ENCODE measurements at regions not wholly inside any gene's neighbourhood (a gene's known extent, or its start where the extent isn't known, plus 50 kb on each side); places are given as distances from the start of the nearest gene placed in this dataset.
A peak's percentile ranks its signal among the peaks of the same experiment; 100 is the strongest.

- Mint-ChIP-seq H3K9me3 (no peaks in the 10 kb centered on the region), H3K36me3 (ENCODE audit: insufficient read depth in 2 of 2) (no peaks in the 10 kb centered on the region), H3K27me3 (ENCODE audit: low read depth) (no peaks in the 10 kb centered on the region), H3K4me3 (no peak overlapping the region), H3K27ac (no peak overlapping the region), H3K4me1 (ENCODE audit: low read depth) (no peaks in the 10 kb centered on the region)
- no peak for ATAC-seq (replicated peaks in 1 of 2)
- DNase-seq = no peak
Observed at GRCh38 chr18:78666666-78667335, 312.8 kb upstream of the SALL3 start.

DNA sequence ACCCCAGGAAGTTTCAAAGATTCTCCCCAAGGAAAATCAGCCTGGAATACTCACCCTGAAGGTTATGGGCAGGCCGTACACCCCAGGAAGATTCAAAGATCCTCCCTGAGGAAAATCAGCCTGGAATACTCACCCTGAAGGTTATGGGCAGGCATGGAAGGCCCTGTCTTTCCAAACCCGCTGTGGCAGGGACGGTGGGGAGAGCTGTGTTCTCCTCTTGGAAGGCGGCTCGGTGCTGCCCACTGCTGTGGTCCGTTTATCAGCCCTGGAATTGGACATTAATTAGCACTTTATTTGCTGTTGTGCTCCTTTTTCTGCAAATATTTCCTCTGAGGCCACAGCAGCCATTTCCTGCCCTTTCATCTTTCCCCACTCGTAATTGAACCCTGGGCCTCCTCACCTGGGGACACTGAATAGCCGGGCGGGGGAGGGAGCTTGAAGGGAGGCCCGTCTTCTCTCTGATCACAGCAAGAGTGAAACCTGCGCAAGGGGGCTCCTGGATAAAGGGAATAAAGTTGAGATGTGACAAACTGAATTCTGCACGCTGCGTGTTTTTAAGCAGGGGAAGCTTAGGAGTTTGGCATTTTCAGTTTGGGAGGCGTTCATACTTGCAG is 308.7 kb upstream of the SALL3 start:
- no peak for ATAC-seq (replicated peaks in 1 of 2)
- DNase-seq = no peak
- no peaks in the 10 kb centered on the region for H3K36me3 Mint-ChIP-seq (ENCODE audit: insufficient read depth in 2 of 2)
- no peaks in the 10 kb centered on the region for H3K27me3 Mint-ChIP-seq (ENCODE audit: low read depth)
- H3K4me1 Mint-ChIP-seq (ENCODE audit: low read depth) = no peaks in the 10 kb centered on the region
- no peaks in the 10 kb centered on the region for H3K9me3 Mint-ChIP-seq
- H3K4me3 Mint-ChIP-seq = no peak overlapping the region
- H3K27ac Mint-ChIP-seq = no peak overlapping the region

DNA sequence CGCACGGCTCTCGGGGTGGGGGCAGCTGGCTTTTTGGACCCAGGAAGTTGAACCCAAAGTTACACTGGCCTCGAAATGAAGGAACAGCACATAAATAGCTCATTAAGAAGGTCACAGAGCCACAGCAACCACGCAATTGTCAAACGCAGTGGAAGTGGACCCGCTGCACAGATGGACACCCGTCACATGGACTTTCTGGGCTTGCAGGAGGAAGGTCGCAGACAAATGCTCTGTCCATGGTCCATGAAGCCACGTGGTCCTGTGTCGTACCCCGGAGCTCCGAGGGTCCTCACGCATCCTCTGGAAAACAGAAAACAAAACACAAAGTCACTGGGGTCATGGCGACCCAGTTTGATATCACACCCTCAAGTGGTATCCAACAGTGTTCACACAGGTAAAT is 308.1 kb upstream of the SALL3 start:
- DNase-seq (no peak), ATAC-seq (replicated peaks in 1 of 2) (no peak)
- Mint-ChIP-seq H3K9me3 (no peaks in the 10 kb centered on the region), H3K27ac (no peak overlapping the region), H3K4me1 (ENCODE audit: low read depth) (no peaks in the 10 kb centered on the region), H3K4me3 (no peak overlapping the region), H3K27me3 (ENCODE audit: low read depth) (no peaks in the 10 kb centered on the region), H3K36me3 (ENCODE audit: insufficient read depth in 2 of 2) (no peaks in the 10 kb centered on the region)

- Mint-ChIP-seq H3K9me3 (no peaks in the 10 kb centered on the region), H3K27me3 (ENCODE audit: low read depth) (no peaks in the 10 kb centered on the region), H3K4me3 (no peak overlapping the region), H3K36me3 (ENCODE audit: insufficient read depth in 2 of 2) (no peaks in the 10 kb centered on the region), H3K4me1 (ENCODE audit: low read depth) (no peaks in the 10 kb centered on the region), H3K27ac (no peak overlapping the region)
- DNase-seq (no peak), ATAC-seq (replicated peaks in 1 of 2) (no peak)
Observed at GRCh38 chr18:78672862-78673446, 306.7 kb upstream of the SALL3 start.

DNA sequence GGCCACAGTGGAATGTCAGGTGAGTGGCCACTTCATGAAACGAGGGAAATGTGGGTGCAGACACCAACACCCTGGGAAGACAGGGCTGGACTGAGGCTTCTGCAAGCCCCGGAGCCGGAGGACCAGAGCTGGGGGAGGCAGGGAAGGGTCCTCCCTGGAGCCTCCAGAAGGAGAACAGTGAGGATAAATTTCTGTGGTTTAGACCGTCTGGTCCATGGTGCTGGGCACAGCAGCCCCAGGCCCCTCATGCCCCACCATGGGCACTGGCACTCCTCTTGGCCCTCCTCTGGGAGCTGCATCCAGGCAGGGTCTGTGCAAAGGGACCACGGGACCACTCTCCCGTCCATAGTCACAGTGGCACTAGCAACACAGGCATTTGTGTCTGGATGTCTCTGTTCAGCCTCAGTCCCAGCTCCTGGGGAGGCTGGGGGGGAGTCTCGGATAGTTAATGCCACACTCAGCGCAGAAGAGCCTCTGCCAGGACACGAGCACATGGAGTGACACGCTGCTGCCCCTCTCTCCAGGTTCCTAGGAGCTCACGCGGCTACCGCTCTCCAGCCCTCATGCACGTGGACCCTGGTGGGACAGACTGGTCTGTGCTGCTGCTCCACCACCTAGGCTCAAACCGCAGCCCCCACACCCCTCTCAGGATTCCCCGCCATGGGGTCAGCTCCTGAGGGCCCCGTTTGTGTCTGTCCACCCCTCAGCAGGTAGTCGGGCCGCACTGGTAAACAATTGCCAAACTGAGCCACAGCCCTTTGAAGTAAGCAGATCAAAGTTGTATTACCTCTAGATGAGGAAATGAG is 305.9 kb upstream of the SALL3 start:
- no peak for ATAC-seq (replicated peaks in 1 of 2)
- no peaks in the 10 kb centered on the region for H3K27me3 Mint-ChIP-seq (ENCODE audit: low read depth)
- no peak overlapping the region for H3K27ac Mint-ChIP-seq
- no peak overlapping the region for H3K4me3 Mint-ChIP-seq
- H3K4me1 Mint-ChIP-seq (ENCODE audit: low read depth) = no peaks in the 10 kb centered on the region
- H3K36me3 Mint-ChIP-seq (ENCODE audit: insufficient read depth in 2 of 2) = no peaks in the 10 kb centered on the region
- H3K9me3 Mint-ChIP-seq = no peaks in the 10 kb centered on the region
- no peak for DNase-seq

- Mint-ChIP-seq H3K36me3 (ENCODE audit: insufficient read depth in 2 of 2) (no peaks in the 10 kb centered on the region), H3K27me3 (ENCODE audit: low read depth) (no peaks in the 10 kb centered on the region), H3K4me1 (ENCODE audit: low read depth) (no peaks in the 10 kb centered on the region), H3K27ac (no peak overlapping the region), H3K9me3 (no peaks in the 10 kb centered on the region), H3K4me3 (no peak overlapping the region)
- DNase-seq (no peak), ATAC-seq (replicated peaks in 1 of 2) (no peak)
Observed at GRCh38 chr18:78675231-78675630, 304.4 kb upstream of the SALL3 start.

- Mint-ChIP-seq H3K4me1 (ENCODE audit: low read depth) (no peaks in the 10 kb centered on the region), H3K4me3 (no peak overlapping the region), H3K9me3 (no peaks in the 10 kb centered on the region), H3K27ac (no peak overlapping the region), H3K36me3 (ENCODE audit: insufficient read depth in 2 of 2) (no peaks in the 10 kb centered on the region), H3K27me3 (ENCODE audit: low read depth) (no peaks in the 10 kb centered on the region)
- DNase-seq = no peak
- no peak for ATAC-seq (replicated peaks in 1 of 2)
Observed at GRCh38 chr18:78676622-78677482, 302.8 kb upstream of the SALL3 start.

GRCh38 chr18:78677483-78678317 is 301.9 kb upstream of the SALL3 start:
- no peaks in the 10 kb centered on the region for H3K36me3 Mint-ChIP-seq (ENCODE audit: insufficient read depth in 2 of 2)
- H3K4me1 Mint-ChIP-seq (ENCODE audit: low read depth) = no peaks in the 10 kb centered on the region
- no peak overlapping the region for H3K4me3 Mint-ChIP-seq
- DNase-seq (no peak), ATAC-seq (replicated peaks in 1 of 2) (peak in 1 of 2 donors; percentile 7)
- H3K27ac Mint-ChIP-seq = no peak overlapping the region
- no peaks in the 10 kb centered on the region for H3K27me3 Mint-ChIP-seq (ENCODE audit: low read depth)
- H3K9me3 Mint-ChIP-seq = no peaks in the 10 kb centered on the region

GRCh38 chr18:78678318-78678695 is 301.3 kb upstream of the SALL3 start:
- ATAC-seq (replicated peaks in 1 of 2) = peak in 1 of 2 donors; percentile 7
- no peaks in the 10 kb centered on the region for H3K4me1 Mint-ChIP-seq (ENCODE audit: low read depth)
- H3K4me3 Mint-ChIP-seq = no peak overlapping the region
- DNase-seq = no peak
- H3K36me3 Mint-ChIP-seq (ENCODE audit: insufficient read depth in 2 of 2) = no peaks in the 10 kb centered on the region
- no peaks in the 10 kb centered on the region for H3K27me3 Mint-ChIP-seq (ENCODE audit: low read depth)
- no peak overlapping the region for H3K27ac Mint-ChIP-seq
- no peaks in the 10 kb centered on the region for H3K9me3 Mint-ChIP-seq

DNA sequence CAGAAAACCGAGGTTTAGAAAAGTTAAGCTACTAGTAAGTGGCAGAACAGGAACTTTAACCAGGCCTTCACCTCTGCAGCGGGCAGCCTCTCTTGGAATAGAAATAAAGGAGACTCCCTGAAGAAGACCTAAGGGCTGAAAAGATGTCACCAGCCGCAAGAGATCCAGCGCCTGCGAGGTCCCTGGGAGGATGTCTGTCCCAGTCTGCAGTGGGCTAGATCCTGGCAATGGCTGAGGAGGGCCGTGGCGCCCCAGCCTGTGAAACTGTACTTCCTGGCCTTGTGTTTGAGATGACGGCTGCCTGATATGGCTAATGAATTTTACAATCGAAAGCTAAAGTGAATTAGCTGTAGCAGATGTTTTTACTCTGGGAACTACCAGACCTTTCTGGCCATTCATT is 300.6 kb upstream of the SALL3 start:
- H3K36me3 Mint-ChIP-seq (ENCODE audit: insufficient read depth in 2 of 2) = no peaks in the 10 kb centered on the region
- no peaks in the 10 kb centered on the region for H3K4me1 Mint-ChIP-seq (ENCODE audit: low read depth)
- no peaks in the 10 kb centered on the region for H3K27me3 Mint-ChIP-seq (ENCODE audit: low read depth)
- no peaks in the 10 kb centered on the region for H3K9me3 Mint-ChIP-seq
- ATAC-seq (replicated peaks in 1 of 2) (no peak), DNase-seq (no peak)
- no peak overlapping the region for H3K4me3 Mint-ChIP-seq
- no peak overlapping the region for H3K27ac Mint-ChIP-seq

- DNase-seq (no peak), ATAC-seq (replicated peaks in 1 of 2) (no peak)
- H3K4me1 Mint-ChIP-seq (ENCODE audit: low read depth) = no peaks in the 10 kb centered on the region
- H3K9me3 Mint-ChIP-seq = no peaks in the 10 kb centered on the region
- no peaks in the 10 kb centered on the region for H3K27me3 Mint-ChIP-seq (ENCODE audit: low read depth)
- no peak overlapping the region for H3K4me3 Mint-ChIP-seq
- no peak overlapping the region for H3K27ac Mint-ChIP-seq
- H3K36me3 Mint-ChIP-seq (ENCODE audit: insufficient read depth in 2 of 2) = no peaks in the 10 kb centered on the region
Observed at GRCh38 chr18:78679613-78680260, 299.9 kb upstream of the SALL3 start.

- H3K36me3 Mint-ChIP-seq (ENCODE audit: insufficient read depth in 2 of 2) = no peaks in the 10 kb centered on the region
- H3K4me3 Mint-ChIP-seq = no peak overlapping the region
- H3K4me1 Mint-ChIP-seq (ENCODE audit: low read depth) = no peaks in the 10 kb centered on the region
- H3K9me3 Mint-ChIP-seq = no peaks in the 10 kb centered on the region
- H3K27me3 Mint-ChIP-seq (ENCODE audit: low read depth) = no peaks in the 10 kb centered on the region
- DNase-seq (no peak), ATAC-seq (replicated peaks in 1 of 2) (no peak)
- H3K27ac Mint-ChIP-seq = no peak overlapping the region
Observed at GRCh38 chr18:78681396-78681795, 298.2 kb upstream of the SALL3 start.

Data from activated T-cell treated with anti-CD3 and anti-CD28 coated beads, Interleukin-2, amount 50 U/mL, for 72 hours (primary cell).